ENCODE measurements at regions not wholly inside any gene's neighbourhood (a gene's known extent, or its start where the extent isn't known, plus 50 kb on each side); places are given as distances from the start of the nearest gene placed in this dataset.

GRCh38 chr2:221802089-221802488 lies 230.0 kb upstream of the EPHA4 start:
- no peak overlapping the region for H3K4me3 ChIP-seq (ENCODE audit: low read depth, low read length)
- DNase-seq (ENCODE audit: low read depth) = peak; percentile 34
- no peak for TF ChIP-seq CTCF (IDR thresholded peaks at IDR 0.05; ENCODE audit: insufficient read depth, low read length)

- no peak for DNase-seq (ENCODE audit: low read depth)
- TF ChIP-seq CTCF (IDR thresholded peaks at IDR 0.05; ENCODE audit: insufficient read depth, low read length) = no peak
- no peak overlapping the region for H3K4me3 ChIP-seq (ENCODE audit: low read depth, low read length)
Measured at GRCh38 chr2:221792971-221793521, 220.9 kb upstream of the EPHA4 start.

GRCh38 chr2:221791844-221792243 lies 219.7 kb upstream of the EPHA4 start:
- no peak for DNase-seq (ENCODE audit: low read depth)
- no peak overlapping the region for H3K4me3 ChIP-seq (ENCODE audit: low read depth, low read length)
- no peak for TF ChIP-seq CTCF (IDR thresholded peaks at IDR 0.05; ENCODE audit: insufficient read depth, low read length)

- no peak for TF ChIP-seq CTCF (IDR thresholded peaks at IDR 0.05; ENCODE audit: insufficient read depth, low read length)
- H3K4me3 ChIP-seq (ENCODE audit: low read depth, low read length) = no peak overlapping the region
- no peak for DNase-seq (ENCODE audit: low read depth)
Measured at GRCh38 chr2:221787561-221787960, 215.5 kb upstream of the EPHA4 start.

GRCh38 chr2:221786297-221786926 lies 214.3 kb upstream of the EPHA4 start:
- TF ChIP-seq CTCF (IDR thresholded peaks at IDR 0.05; ENCODE audit: insufficient read depth, low read length) = no peak
- DNase-seq (ENCODE audit: low read depth) = no peak
- H3K4me3 ChIP-seq (ENCODE audit: low read depth, low read length) = no peak overlapping the region

GRCh38 chr2:221780281-221780688 lies 208.2 kb upstream of the EPHA4 start:
- no peak for TF ChIP-seq CTCF (IDR thresholded peaks at IDR 0.05; ENCODE audit: insufficient read depth, low read length)
- peak; percentile 74 for DNase-seq (ENCODE audit: low read depth)
- H3K4me3 ChIP-seq (ENCODE audit: low read depth, low read length) = no peak overlapping the region

Measured in fibroblast of the aortic adventitia (primary cell).